ENCODE measurements at regions not wholly inside any gene's neighbourhood (a gene's known extent, or its start where the extent isn't known, plus 50 kb on each side); places are given as distances from the start of the nearest gene placed in this dataset.

DNA sequence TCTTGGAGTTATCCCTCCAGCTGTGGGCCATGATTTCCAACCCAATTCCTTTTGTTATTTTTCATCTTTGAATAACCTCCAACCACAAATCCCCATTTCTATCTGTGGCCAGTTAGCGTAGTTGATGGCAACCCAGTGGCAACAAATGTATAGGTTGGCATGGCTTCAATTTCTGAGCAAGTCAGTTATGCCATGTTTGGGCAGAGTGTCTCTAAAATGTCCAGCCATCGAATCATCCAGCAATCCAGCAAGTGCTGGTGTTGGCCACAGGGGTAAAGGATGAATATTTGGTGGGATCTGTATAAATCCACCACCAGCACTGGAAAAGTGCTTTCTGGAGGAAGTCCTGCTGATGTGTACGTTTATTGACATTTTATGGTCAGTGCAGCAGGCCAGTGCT is 233.3 kb downstream of the MYLK4 start:
- TF ChIP-seq, protein P1, sequence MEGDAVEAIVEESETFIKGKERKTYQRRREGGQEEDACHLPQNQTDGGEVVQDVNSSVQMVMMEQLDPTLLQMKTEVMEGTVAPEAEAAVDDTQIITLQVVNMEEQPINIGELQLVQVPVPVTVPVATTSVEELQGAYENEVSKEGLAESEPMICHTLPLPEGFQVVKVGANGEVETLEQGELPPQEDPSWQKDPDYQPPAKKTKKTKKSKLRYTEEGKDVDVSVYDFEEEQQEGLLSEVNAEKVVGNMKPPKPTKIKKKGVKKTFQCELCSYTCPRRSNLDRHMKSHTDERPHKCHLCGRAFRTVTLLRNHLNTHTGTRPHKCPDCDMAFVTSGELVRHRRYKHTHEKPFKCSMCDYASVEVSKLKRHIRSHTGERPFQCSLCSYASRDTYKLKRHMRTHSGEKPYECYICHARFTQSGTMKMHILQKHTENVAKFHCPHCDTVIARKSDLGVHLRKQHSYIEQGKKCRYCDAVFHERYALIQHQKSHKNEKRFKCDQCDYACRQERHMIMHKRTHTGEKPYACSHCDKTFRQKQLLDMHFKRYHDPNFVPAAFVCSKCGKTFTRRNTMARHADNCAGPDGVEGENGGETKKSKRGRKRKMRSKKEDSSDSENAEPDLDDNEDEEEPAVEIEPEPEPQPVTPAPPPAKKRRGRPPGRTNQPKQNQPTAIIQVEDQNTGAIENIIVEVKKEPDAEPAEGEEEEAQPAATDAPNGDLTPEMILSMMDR (IDR thresholded peaks at IDR 0.05; ENCODE audit: low read depth, low read length, poor library complexity, severe bottlenecking) = no peak
- TF ChIP-seq EZH2phosphoT487 (IDR thresholded peaks at IDR 0.05; ENCODE audit: borderline replicate concordance, low read length) = no peak

All from DOHH2 (cell line).